GM23338 (cell line): ENCODE measurements at regions not wholly inside any gene's neighbourhood (a gene's known extent, or its start where the extent isn't known, plus 50 kb on each side); places are given as distances from the start of the nearest gene placed in this dataset.

Experiments used
- ATAC-seq: fragments of 200-7000 bp; cut with Tn5 transposase; 3 replicates; pipeline ENCODE4 v1.9.1; 2020
- DNase-seq: peaks from one replicate; pipeline ENCODE4 v3.0.0-alpha.2; 2015; ENCODE audit warnings: low spot score
- H2AFZ ChIP-seq: fragments of 200-600 bp; sonication (generic); 2 replicates; pipeline ENCODE4 v1.8.0; 2016; ENCODE audit warnings: antibody characterized with exemption, mild to moderate bottlenecking, moderate library complexity
- H3F3A ChIP-seq: fragments of 200-600 bp; sonication (generic); replicated peaks from 2 replicates; pipeline ENCODE4 v1.8.0; 2017; ENCODE audit warnings: antibody characterized with exemption, mixed run types, low read depth
- H3K27ac ChIP-seq: fragments of 200-600 bp; sonication (generic); 2 replicates; pipeline ENCODE4 v1.6.1; 2016; ENCODE audit warnings: low read depth
- H3K27me3 ChIP-seq: fragments of 200-600 bp; sonication (generic); 2 replicates; pipeline ENCODE4 v1.8.0; 2016; ENCODE audit warnings: mild to moderate bottlenecking, mixed run types, moderate library complexity; ENCODE audit not compliant: insufficient read depth
- H3K36me3 ChIP-seq: fragments of 200-600 bp; sonication (generic); 2 replicates; pipeline ENCODE4 v1.8.0; 2016; ENCODE audit warnings: mild to moderate bottlenecking; ENCODE audit not compliant: insufficient read depth
- H3K4me1 ChIP-seq: fragments of 200-600 bp; sonication (generic); 2 replicates; pipeline ENCODE4 v1.8.0; 2016; ENCODE audit warnings: mild to moderate bottlenecking, moderate library complexity; ENCODE audit not compliant: insufficient read depth
- H3K4me2 ChIP-seq: fragments of 200-600 bp; sonication (generic); 2 replicates; pipeline ENCODE4 v1.7.1; 2017; ENCODE audit warnings: mixed run types
- H3K4me3 ChIP-seq: fragments of 200-600 bp; sonication (generic); 2 replicates; pipeline ENCODE4 v1.6.1; 2016; ENCODE audit warnings: mixed run types
- H3K79me2 ChIP-seq: fragments of 200-600 bp; sonication (generic); replicated peaks from 2 replicates; pipeline ENCODE4 v1.8.0; 2017; ENCODE audit warnings: mild to moderate bottlenecking; ENCODE audit not compliant: insufficient read depth
- H3K9me2 ChIP-seq: fragments of 200-600 bp; sonication (generic); 2 replicates; pipeline ENCODE4 v1.8.0; 2017; ENCODE audit not compliant: insufficient read depth
- H4K20me1 ChIP-seq: fragments of 200-600 bp; sonication (generic); replicated peaks from 2 replicates; pipeline ENCODE4 v1.8.0; 2017; ENCODE audit warnings: mild to moderate bottlenecking; ENCODE audit not compliant: insufficient read depth
- H3K27ac Mint-ChIP-seq: 2 replicates; pipeline ENCODE4 v1.8.0; 2020; ENCODE audit warnings: inconsistent platforms, mild to moderate bottlenecking, moderate library complexity, mixed read lengths
- H3K27me3 Mint-ChIP-seq: 3 replicates; pipeline ENCODE4 v1.8.0; 2022; ENCODE audit warnings: low read depth, mild to moderate bottlenecking, moderate library complexity, mixed read lengths, inconsistent platforms; ENCODE audit not compliant: insufficient read depth, poor library complexity
- H3K36me3 Mint-ChIP-seq: 3 replicates; pipeline ENCODE4 v1.8.0; 2021; ENCODE audit warnings: low read depth, mild to moderate bottlenecking, inconsistent platforms, moderate library complexity, mixed read lengths
- H3K4me1 Mint-ChIP-seq: 3 replicates; pipeline ENCODE4 v1.8.0; 2020; ENCODE audit warnings: mild to moderate bottlenecking, inconsistent platforms, mixed read lengths
- H3K4me3 Mint-ChIP-seq: 3 replicates; pipeline ENCODE4 v1.8.0; 2021; ENCODE audit warnings: moderate library complexity, mild to moderate bottlenecking, inconsistent platforms, mixed read lengths
- H3K9me3 Mint-ChIP-seq: 3 replicates; pipeline ENCODE4 v1.8.0; 2020; ENCODE audit warnings: moderate library complexity, mild to moderate bottlenecking, inconsistent platforms, mixed read lengths
- CREB1 ChIP-seq: fragments of 250-450 bp; sonication (Bioruptor Pico); IDR thresholded peaks from 2 replicates; pipeline ENCODE4 v1.5.0; 2020; ENCODE audit warnings: low read depth, mild to moderate bottlenecking, moderate library complexity
- CTCF ChIP-seq, 2 experiments: fragments of 200-600 bp in 1 of 2; sonication (generic) in 1 of 2; conservative IDR thresholded peaks; 2 replicates each; pipeline versions ENCODE4 v1.5.1 to v1.6.1; 2016 to 2017; ENCODE audit warnings: antibody characterized with exemption in 2 of 2, low read depth in 2 of 2, mild to moderate bottlenecking in 2 of 2, moderate library complexity in 1 of 2
- ETS1 ChIP-seq: IDR thresholded peaks from 2 replicates; pipeline ENCODE4 v1.6.1; 2016; ENCODE audit warnings: antibody characterized with exemption
- EZH2 ChIP-seq: fragments of 200-600 bp; sonication (generic); IDR thresholded peaks from one replicate; pipeline ENCODE4 v1.8.0; 2017; ENCODE audit warnings: antibody characterized with exemption, mild to moderate bottlenecking, low read depth; ENCODE audit not compliant: unreplicated experiment
- EZH2phosphoT487 ChIP-seq: fragments of 200-600 bp; sonication (generic); IDR thresholded peaks from one replicate; pipeline ENCODE4 v1.8.1; 2018; ENCODE audit warnings: antibody characterized with exemption; ENCODE audit not compliant: unreplicated experiment
- JUNB ChIP-seq: IDR thresholded peaks from one replicate; pipeline ENCODE4 v1.6.1; 2016; ENCODE audit warnings: antibody characterized with exemption; ENCODE audit not compliant: unreplicated experiment
- NANOG ChIP-seq: IDR thresholded peaks from 2 replicates; pipeline ENCODE4 v1.6.1; 2016; ENCODE audit warnings: antibody characterized with exemption, borderline replicate concordance
- POLR2AphosphoS5 ChIP-seq: IDR thresholded peaks from 2 replicates; pipeline ENCODE4 v1.6.1; 2016; ENCODE audit warnings: antibody characterized with exemption, low read depth
- REST ChIP-seq: IDR thresholded peaks from one replicate; pipeline ENCODE4 v1.6.1; 2018; ENCODE audit warnings: antibody characterized with exemption; ENCODE audit not compliant: unreplicated experiment
- STAT1 ChIP-seq: IDR thresholded peaks from one replicate; pipeline ENCODE4 v1.6.1; 2016; ENCODE audit warnings: antibody characterized with exemption; ENCODE audit not compliant: unreplicated experiment
- ZNF114 ChIP-seq: fragments of 250-450 bp; sonication (Bioruptor Pico); IDR thresholded peaks from 2 replicates; pipeline ENCODE4 v1.5.0; 2020; ENCODE audit warnings: mild to moderate bottlenecking, moderate library complexity
- ZNF331 ChIP-seq: fragments of 250-450 bp; sonication (Bioruptor Pico); IDR thresholded peaks from 2 replicates; pipeline ENCODE4 v1.5.0; 2020; ENCODE audit warnings: low read depth, mild to moderate bottlenecking, moderate library complexity
- ZNF462 ChIP-seq: fragments of 250-450 bp; sonication (Bioruptor Pico); IDR thresholded peaks from 2 replicates; pipeline ENCODE4 v1.5.0; 2020; ENCODE audit warnings: mild to moderate bottlenecking, moderate library complexity

GRCh38 chr5:96566833-96567587 lies 95.2 kb upstream of the CAST start:
- no peaks in the 10 kb centered on the region for H3K36me3 Mint-ChIP-seq
- Histone ChIP-seq H3K79me2 (no peaks in the 10 kb centered on the region), H3K36me3 (no peaks in the 10 kb centered on the region), H3K9me2 (no peaks in the 10 kb centered on the region), H3F3A (no peaks in the 10 kb centered on the region), H3K4me3 (no peak overlapping the region), H4K20me1 (no peaks in the 10 kb centered on the region), H3K4me1 (peaks cover 5% of the 10 kb centered on the region; the same call in 1 of the 2 replicates), H2AFZ (0 out of 2 replicates have a peak overlapping the region, but pooled peaks have one; percentile 69), H3K4me2 (no peak overlapping the region), H3K27me3 (no peaks in the 10 kb centered on the region), H3K27ac (no peak overlapping the region)
- peaks cover under 1% of the 10 kb centered on the region for H3K27me3 Mint-ChIP-seq
- TF ChIP-seq EZH2, result no peak
- TF ChIP-seq EZH2phosphoT487, result no peak
- TF ChIP-seq POLR2AphosphoS5, result no peak
- TF ChIP-seq NANOG, result no peak
- no peak for TF ChIP-seq ETS1
- TF ChIP-seq STAT1, result no peak
- no peak for TF ChIP-seq CTCF (conservative IDR thresholded peaks at IDR 0.05; ENCODE audit: low read depth in 2 of 2)
- no peak for TF ChIP-seq ZNF462
- no peak for TF ChIP-seq ZNF114 (CRISPR knock-in tag)
- TF ChIP-seq REST, result no peak
- no peak for TF ChIP-seq CREB1 (CRISPR knock-in tag)
- no peak for TF ChIP-seq JUNB
- no peak for TF ChIP-seq ZNF331 (CRISPR knock-in tag)
- H3K4me3 Mint-ChIP-seq, result no peak overlapping the region
- no peaks in the 10 kb centered on the region for H3K9me3 Mint-ChIP-seq
- H3K27ac Mint-ChIP-seq, result no peak overlapping the region
- DNase-seq, result no peak
- peaks cover 8% of the 10 kb centered on the region for H3K4me1 Mint-ChIP-seq
- ATAC-seq, result no peak
